Neural progenitor cell (in vitro differentiated cells): ENCODE measurements at regions not wholly inside any gene's neighbourhood (a gene's known extent, or its start where the extent isn't known, plus 50 kb on each side); places are given as distances from the start of the nearest gene placed in this dataset.

Source experiments
- EZH2phosphoT487 ChIP-seq: fragments of 200-600 bp; sonication (generic); IDR thresholded peaks from 2 replicates; pipeline ENCODE4 v1.6.1; 2017; ENCODE audit warnings: antibody characterized with exemption
- TF ChIP-seq, protein P1 (sequence below): fragments of 200-600 bp; sonication (generic); IDR thresholded peaks from 2 replicates; pipeline ENCODE4 v1.5.1; 2017; ENCODE audit warnings: antibody characterized with exemption, mild to moderate bottlenecking

DNA sequence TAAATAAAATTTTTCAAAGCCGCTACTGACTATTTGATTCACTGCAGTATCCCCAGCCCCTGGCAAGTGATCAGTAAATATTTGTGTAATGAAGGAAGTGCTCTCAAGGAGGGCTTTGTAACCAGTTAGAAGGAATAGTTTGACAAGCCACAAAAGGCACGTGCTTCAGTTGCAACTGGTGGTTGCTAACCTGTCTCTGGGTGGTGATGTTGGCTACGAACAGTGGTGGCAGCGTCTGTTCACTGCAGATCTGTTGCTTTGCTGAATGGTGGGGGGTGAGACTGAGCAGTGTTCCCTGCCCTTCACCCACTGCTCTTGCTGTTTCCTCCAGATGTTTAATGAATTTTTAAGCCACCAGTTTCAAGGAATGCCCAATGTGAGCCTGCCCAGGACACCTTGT, 73.9 kb upstream of the SIX2 start:
- TF ChIP-seq, protein P1, sequence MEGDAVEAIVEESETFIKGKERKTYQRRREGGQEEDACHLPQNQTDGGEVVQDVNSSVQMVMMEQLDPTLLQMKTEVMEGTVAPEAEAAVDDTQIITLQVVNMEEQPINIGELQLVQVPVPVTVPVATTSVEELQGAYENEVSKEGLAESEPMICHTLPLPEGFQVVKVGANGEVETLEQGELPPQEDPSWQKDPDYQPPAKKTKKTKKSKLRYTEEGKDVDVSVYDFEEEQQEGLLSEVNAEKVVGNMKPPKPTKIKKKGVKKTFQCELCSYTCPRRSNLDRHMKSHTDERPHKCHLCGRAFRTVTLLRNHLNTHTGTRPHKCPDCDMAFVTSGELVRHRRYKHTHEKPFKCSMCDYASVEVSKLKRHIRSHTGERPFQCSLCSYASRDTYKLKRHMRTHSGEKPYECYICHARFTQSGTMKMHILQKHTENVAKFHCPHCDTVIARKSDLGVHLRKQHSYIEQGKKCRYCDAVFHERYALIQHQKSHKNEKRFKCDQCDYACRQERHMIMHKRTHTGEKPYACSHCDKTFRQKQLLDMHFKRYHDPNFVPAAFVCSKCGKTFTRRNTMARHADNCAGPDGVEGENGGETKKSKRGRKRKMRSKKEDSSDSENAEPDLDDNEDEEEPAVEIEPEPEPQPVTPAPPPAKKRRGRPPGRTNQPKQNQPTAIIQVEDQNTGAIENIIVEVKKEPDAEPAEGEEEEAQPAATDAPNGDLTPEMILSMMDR: no peak
- no peak for TF ChIP-seq EZH2phosphoT487
